ENCODE measurements at regions not wholly inside any gene's neighbourhood (a gene's known extent, or its start where the extent isn't known, plus 50 kb on each side); places are given as distances from the start of the nearest gene placed in this dataset.

DNA sequence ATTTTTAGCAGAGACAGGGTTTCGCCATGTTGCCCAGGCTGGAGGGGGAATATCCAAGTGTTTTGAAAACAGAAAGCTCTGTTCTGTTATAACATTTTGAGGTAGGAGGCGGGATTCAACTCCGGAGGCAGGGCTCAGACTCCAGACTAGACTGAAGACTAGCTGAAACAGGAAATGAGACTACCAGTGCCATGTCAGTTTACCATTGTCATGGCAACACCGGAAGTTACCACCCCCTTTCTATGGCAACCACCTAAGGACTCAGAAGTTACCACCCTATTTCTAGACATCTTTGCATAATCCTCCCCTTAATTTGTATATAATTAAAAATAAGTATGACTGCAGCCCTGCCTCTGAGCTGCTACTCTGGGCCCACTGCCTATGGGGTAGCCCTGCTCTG is 1069.1 kb upstream of the AUTS2 start:
- H3K36me3 ChIP-seq (ENCODE audit: insufficient read depth, low read length): no peaks in the 10 kb centered on the region
- no peak for DNase-seq (ENCODE audit: insufficient read length, low spot score, missing footprints)
- no peaks in the 10 kb centered on the region for H3K27me3 ChIP-seq (ENCODE audit: insufficient read depth, low read length)
- no peaks in the 10 kb centered on the region for H3K4me1 ChIP-seq (ENCODE audit: insufficient read depth, low read length)
- H2AFZ ChIP-seq (ENCODE audit: low read length): no peak overlapping the region
- H4K20me1 ChIP-seq (ENCODE audit: insufficient read depth, low read length): no peaks in the 10 kb centered on the region
- no peaks in the 10 kb centered on the region for H3K79me2 ChIP-seq (ENCODE audit: insufficient read depth, low read length)
- TF ChIP-seq, protein P1, sequence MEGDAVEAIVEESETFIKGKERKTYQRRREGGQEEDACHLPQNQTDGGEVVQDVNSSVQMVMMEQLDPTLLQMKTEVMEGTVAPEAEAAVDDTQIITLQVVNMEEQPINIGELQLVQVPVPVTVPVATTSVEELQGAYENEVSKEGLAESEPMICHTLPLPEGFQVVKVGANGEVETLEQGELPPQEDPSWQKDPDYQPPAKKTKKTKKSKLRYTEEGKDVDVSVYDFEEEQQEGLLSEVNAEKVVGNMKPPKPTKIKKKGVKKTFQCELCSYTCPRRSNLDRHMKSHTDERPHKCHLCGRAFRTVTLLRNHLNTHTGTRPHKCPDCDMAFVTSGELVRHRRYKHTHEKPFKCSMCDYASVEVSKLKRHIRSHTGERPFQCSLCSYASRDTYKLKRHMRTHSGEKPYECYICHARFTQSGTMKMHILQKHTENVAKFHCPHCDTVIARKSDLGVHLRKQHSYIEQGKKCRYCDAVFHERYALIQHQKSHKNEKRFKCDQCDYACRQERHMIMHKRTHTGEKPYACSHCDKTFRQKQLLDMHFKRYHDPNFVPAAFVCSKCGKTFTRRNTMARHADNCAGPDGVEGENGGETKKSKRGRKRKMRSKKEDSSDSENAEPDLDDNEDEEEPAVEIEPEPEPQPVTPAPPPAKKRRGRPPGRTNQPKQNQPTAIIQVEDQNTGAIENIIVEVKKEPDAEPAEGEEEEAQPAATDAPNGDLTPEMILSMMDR (IDR thresholded peaks at IDR 0.05; ENCODE audit: extremely low read depth, low read depth, low read length): no peak
- no peak overlapping the region for H3K27ac ChIP-seq (ENCODE audit: low read depth, low read length)
- no peaks in the 10 kb centered on the region for H3K9me3 ChIP-seq (ENCODE audit: low read depth, low read length)
- no peak overlapping the region for H3K4me2 ChIP-seq (ENCODE audit: insufficient read depth, low read length)
- no peak overlapping the region for H3K4me3 ChIP-seq (ENCODE audit: insufficient read depth, low read length)

DNA sequence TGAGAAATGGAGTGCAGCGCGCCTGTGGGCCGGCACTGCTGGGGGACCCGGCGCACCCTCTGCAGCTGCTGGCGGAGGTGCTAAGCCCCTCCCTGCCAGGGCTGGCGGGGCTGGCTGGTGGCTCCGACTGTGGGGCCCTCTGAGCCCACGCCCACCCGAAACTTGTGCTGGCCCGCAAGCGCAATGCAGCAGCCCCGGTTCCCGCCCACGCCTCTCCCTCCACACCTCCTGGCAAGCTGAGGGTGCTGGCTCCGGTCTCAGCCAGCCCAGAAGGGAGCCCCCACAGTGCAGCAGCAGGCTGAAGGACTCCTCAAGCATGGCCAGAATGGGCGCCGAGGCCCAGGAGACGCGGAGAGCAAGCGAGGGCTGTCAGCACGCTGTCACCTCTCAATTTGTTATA is 1063.0 kb upstream of the AUTS2 start:
- Histone ChIP-seq H3K9me3 (ENCODE audit: low read depth, low read length) (no peaks in the 10 kb centered on the region), H3K4me2 (ENCODE audit: insufficient read depth, low read length) (no peak overlapping the region), H2AFZ (ENCODE audit: low read length) (no peak overlapping the region), H3K27me3 (ENCODE audit: insufficient read depth, low read length) (no peaks in the 10 kb centered on the region), H4K20me1 (ENCODE audit: insufficient read depth, low read length) (no peaks in the 10 kb centered on the region), H3K36me3 (ENCODE audit: insufficient read depth, low read length) (no peaks in the 10 kb centered on the region), H3K79me2 (ENCODE audit: insufficient read depth, low read length) (no peaks in the 10 kb centered on the region), H3K27ac (ENCODE audit: low read depth, low read length) (no peak overlapping the region), H3K4me3 (ENCODE audit: insufficient read depth, low read length) (no peak overlapping the region), H3K4me1 (ENCODE audit: insufficient read depth, low read length) (no peaks in the 10 kb centered on the region)
- peak; percentile 60 for DNase-seq (ENCODE audit: insufficient read length, low spot score, missing footprints)
- TF ChIP-seq, protein P1 (IDR thresholded peaks at IDR 0.05; ENCODE audit: extremely low read depth, low read depth, low read length): no peak

DNA sequence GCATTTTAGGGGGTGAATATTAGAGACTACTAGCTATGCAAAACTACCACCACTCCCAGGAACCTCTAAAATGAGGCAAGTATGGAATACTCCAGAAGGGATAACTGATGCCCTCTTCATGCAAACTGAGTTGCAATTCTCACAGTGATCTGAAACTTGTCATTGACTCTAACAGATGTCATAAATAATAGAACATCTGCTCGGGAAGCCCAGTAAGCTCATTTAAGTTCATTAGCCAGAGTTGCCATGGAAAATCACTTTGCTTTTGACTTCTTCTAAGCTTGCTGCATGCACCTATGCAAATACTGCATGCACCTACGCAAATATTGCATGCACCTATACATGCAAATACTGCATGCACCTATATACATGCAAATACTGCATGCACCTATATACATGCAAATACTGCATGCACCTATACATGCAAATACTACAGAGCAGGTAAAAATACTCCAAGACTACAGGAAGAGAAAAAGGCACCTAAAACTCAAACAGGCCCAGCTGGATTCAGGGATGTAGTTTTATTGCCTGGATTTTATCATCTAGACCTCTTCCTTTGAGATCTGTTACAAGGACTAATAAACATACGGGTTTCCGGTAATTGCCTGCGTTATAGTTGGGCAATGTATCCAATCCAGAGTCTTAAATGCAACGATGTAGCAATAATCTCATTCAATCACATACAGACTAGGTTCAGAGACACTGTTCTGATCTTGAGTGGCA is 1061.1 kb upstream of the AUTS2 start:
- Histone ChIP-seq H3K4me1 (ENCODE audit: insufficient read depth, low read length) (no peaks in the 10 kb centered on the region), H3K36me3 (ENCODE audit: insufficient read depth, low read length) (no peaks in the 10 kb centered on the region), H4K20me1 (ENCODE audit: insufficient read depth, low read length) (no peaks in the 10 kb centered on the region), H3K9me3 (ENCODE audit: low read depth, low read length) (no peaks in the 10 kb centered on the region), H3K27me3 (ENCODE audit: insufficient read depth, low read length) (no peaks in the 10 kb centered on the region), H2AFZ (ENCODE audit: low read length) (no peak overlapping the region), H3K4me3 (ENCODE audit: insufficient read depth, low read length) (no peak overlapping the region), H3K27ac (ENCODE audit: low read depth, low read length) (no peak overlapping the region), H3K4me2 (ENCODE audit: insufficient read depth, low read length) (no peak overlapping the region), H3K79me2 (ENCODE audit: insufficient read depth, low read length) (no peaks in the 10 kb centered on the region)
- no peak for DNase-seq (ENCODE audit: insufficient read length, low spot score, missing footprints)
- TF ChIP-seq, protein P1 (IDR thresholded peaks at IDR 0.05; ENCODE audit: extremely low read depth, low read depth, low read length): no peak

DNA sequence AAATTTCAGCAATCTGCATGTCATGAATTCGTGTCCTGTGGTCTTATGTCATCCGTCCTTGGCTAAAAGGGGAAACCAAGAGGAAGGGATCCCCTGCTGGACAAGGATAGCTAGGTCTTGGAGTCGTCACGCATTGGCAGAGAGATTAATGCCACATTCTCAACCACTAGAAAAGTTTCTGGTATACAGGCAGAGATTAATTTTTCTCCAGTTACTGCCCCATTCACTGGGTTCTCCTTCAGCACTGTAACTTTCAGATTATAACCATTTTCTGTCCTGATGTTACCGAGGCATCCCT is 1060.6 kb upstream of the AUTS2 start:
- no peaks in the 10 kb centered on the region for H3K27me3 ChIP-seq (ENCODE audit: insufficient read depth, low read length)
- H2AFZ ChIP-seq (ENCODE audit: low read length): no peak overlapping the region
- H3K27ac ChIP-seq (ENCODE audit: low read depth, low read length): no peak overlapping the region
- no peaks in the 10 kb centered on the region for H3K4me1 ChIP-seq (ENCODE audit: insufficient read depth, low read length)
- no peak overlapping the region for H3K4me2 ChIP-seq (ENCODE audit: insufficient read depth, low read length)
- H3K9me3 ChIP-seq (ENCODE audit: low read depth, low read length): no peaks in the 10 kb centered on the region
- TF ChIP-seq, protein P1 (IDR thresholded peaks at IDR 0.05; ENCODE audit: extremely low read depth, low read depth, low read length): no peak
- H4K20me1 ChIP-seq (ENCODE audit: insufficient read depth, low read length): no peaks in the 10 kb centered on the region
- DNase-seq (ENCODE audit: insufficient read length, low spot score, missing footprints): peak; percentile 39
- no peak overlapping the region for H3K4me3 ChIP-seq (ENCODE audit: insufficient read depth, low read length)
- no peaks in the 10 kb centered on the region for H3K79me2 ChIP-seq (ENCODE audit: insufficient read depth, low read length)
- H3K36me3 ChIP-seq (ENCODE audit: insufficient read depth, low read length): no peaks in the 10 kb centered on the region

Measured in osteoblast (primary cell).